ENCODE measurements at regions not wholly inside any gene's neighbourhood (a gene's known extent, or its start where the extent isn't known, plus 50 kb on each side); places are given as distances from the start of the nearest gene placed in this dataset.

DNA sequence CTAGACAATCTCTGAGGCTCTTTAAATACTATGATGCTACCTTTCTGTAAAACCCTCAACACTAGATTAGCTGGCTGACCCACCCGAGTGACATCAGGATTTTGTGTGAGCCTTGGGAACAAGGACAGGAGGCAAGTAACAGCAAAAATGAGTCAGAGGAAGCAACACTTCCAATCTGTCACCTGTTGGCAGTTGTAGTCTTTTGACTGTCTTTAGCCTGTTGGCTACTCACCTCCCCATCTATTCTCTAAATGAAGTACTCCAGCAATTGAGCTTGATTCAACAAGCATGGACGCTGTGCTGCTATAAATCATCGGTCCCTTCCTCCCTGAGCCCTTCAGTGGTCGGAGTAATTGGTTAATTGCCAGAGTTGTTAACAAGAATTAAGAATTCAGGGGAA, 898.7 kb downstream of the BCL11A start (continued):
- TF ChIP-seq, protein P1, sequence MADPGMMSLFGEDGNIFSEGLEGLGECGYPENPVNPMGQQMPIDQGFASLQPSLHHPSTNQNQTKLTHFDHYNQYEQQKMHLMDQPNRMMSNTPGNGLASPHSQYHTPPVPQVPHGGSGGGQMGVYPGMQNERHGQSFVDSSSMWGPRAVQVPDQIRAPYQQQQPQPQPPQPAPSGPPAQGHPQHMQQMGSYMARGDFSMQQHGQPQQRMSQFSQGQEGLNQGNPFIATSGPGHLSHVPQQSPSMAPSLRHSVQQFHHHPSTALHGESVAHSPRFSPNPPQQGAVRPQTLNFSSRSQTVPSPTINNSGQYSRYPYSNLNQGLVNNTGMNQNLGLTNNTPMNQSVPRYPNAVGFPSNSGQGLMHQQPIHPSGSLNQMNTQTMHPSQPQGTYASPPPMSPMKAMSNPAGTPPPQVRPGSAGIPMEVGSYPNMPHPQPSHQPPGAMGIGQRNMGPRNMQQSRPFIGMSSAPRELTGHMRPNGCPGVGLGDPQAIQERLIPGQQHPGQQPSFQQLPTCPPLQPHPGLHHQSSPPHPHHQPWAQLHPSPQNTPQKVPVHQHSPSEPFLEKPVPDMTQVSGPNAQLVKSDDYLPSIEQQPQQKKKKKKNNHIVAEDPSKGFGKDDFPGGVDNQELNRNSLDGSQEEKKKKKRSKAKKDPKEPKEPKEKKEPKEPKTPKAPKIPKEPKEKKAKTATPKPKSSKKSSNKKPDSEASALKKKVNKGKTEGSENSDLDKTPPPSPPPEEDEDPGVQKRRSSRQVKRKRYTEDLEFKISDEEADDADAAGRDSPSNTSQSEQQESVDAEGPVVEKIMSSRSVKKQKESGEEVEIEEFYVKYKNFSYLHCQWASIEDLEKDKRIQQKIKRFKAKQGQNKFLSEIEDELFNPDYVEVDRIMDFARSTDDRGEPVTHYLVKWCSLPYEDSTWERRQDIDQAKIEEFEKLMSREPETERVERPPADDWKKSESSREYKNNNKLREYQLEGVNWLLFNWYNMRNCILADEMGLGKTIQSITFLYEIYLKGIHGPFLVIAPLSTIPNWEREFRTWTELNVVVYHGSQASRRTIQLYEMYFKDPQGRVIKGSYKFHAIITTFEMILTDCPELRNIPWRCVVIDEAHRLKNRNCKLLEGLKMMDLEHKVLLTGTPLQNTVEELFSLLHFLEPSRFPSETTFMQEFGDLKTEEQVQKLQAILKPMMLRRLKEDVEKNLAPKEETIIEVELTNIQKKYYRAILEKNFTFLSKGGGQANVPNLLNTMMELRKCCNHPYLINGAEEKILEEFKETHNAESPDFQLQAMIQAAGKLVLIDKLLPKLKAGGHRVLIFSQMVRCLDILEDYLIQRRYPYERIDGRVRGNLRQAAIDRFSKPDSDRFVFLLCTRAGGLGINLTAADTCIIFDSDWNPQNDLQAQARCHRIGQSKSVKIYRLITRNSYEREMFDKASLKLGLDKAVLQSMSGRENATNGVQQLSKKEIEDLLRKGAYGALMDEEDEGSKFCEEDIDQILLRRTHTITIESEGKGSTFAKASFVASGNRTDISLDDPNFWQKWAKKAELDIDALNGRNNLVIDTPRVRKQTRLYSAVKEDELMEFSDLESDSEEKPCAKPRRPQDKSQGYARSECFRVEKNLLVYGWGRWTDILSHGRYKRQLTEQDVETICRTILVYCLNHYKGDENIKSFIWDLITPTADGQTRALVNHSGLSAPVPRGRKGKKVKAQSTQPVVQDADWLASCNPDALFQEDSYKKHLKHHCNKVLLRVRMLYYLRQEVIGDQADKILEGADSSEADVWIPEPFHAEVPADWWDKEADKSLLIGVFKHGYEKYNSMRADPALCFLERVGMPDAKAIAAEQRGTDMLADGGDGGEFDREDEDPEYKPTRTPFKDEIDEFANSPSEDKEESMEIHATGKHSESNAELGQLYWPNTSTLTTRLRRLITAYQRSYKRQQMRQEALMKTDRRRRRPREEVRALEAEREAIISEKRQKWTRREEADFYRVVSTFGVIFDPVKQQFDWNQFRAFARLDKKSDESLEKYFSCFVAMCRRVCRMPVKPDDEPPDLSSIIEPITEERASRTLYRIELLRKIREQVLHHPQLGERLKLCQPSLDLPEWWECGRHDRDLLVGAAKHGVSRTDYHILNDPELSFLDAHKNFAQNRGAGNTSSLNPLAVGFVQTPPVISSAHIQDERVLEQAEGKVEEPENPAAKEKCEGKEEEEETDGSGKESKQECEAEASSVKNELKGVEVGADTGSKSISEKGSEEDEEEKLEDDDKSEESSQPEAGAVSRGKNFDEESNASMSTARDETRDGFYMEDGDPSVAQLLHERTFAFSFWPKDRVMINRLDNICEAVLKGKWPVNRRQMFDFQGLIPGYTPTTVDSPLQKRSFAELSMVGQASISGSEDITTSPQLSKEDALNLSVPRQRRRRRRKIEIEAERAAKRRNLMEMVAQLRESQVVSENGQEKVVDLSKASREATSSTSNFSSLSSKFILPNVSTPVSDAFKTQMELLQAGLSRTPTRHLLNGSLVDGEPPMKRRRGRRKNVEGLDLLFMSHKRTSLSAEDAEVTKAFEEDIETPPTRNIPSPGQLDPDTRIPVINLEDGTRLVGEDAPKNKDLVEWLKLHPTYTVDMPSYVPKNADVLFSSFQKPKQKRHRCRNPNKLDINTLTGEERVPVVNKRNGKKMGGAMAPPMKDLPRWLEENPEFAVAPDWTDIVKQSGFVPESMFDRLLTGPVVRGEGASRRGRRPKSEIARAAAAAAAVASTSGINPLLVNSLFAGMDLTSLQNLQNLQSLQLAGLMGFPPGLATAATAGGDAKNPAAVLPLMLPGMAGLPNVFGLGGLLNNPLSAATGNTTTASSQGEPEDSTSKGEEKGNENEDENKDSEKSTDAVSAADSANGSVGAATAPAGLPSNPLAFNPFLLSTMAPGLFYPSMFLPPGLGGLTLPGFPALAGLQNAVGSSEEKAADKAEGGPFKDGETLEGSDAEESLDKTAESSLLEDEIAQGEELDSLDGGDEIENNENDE (IDR thresholded peaks at IDR 0.05; ENCODE audit: insufficient replicate concordance, low read length), result no peak
- no peak for TF ChIP-seq SIRT6 (IDR thresholded peaks at IDR 0.05; ENCODE audit: low read length)
- no peak for TF ChIP-seq MAFK (IDR thresholded peaks at IDR 0.05; ENCODE audit: low read depth, low read length)
- TF ChIP-seq KDM4A (IDR thresholded peaks at IDR 0.05; ENCODE audit: low read depth, low read length, severe bottlenecking), result no peak
- TF ChIP-seq JUND (IDR thresholded peaks at IDR 0.05; ENCODE audit: low read length), result no peak
